ENCODE measurements at regions not wholly inside any gene's neighbourhood (a gene's known extent, or its start where the extent isn't known, plus 50 kb on each side); places are given as distances from the start of the nearest gene placed in this dataset.

DNA sequence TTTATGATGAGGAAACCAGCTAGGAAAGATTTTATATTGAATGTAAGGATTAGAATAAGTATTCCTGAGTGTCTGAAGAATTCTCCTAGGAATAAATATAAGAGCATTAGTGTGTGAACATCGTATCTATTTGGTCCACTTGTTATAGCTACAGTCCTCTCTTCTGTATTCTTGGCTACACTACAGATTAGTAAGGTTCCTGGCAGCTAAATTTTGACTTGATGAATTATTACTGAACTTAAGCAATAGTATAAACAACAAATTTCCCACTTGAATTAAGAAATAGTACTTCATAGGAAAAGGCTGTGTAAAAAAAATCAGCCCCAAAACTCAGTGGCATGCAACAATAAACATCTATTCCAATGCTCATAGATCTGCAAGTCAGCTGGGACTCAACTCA lies 138.4 kb upstream of the G2E3 start:
- no peak for TF ChIP-seq CTCF (IDR thresholded peaks at IDR 0.05)
- TF ChIP-seq ZFX (IDR thresholded peaks at IDR 0.05; ENCODE audit: borderline replicate concordance): no peak
